ENCODE measurements at regions not wholly inside any gene's neighbourhood (a gene's known extent, or its start where the extent isn't known, plus 50 kb on each side); places are given as distances from the start of the nearest gene placed in this dataset.

- DNase-seq = no peak
Observed at GRCh38 chr9:2979957-2980610, 136.2 kb upstream of the PUM3 start.

GRCh38 chr9:2972475-2972874, 128.6 kb upstream of the PUM3 start:
- no peak for DNase-seq

GRCh38 chr9:2970864-2971263, 127.0 kb upstream of the PUM3 start:
- no peak for DNase-seq

GRCh38 chr9:2967766-2968165, 123.9 kb upstream of the PUM3 start:
- no peak for DNase-seq

- DNase-seq = no peak
Observed at GRCh38 chr9:2966565-2967300, 122.8 kb upstream of the PUM3 start.

GRCh38 chr9:2964470-2964869, 120.6 kb upstream of the PUM3 start:
- DNase-seq = no peak

- no peak for DNase-seq
Observed at GRCh38 chr9:2963307-2963706, 119.4 kb upstream of the PUM3 start.

- DNase-seq = no peak
Observed at GRCh38 chr9:2962471-2963172, 118.7 kb upstream of the PUM3 start.

- DNase-seq = no peak
Observed at GRCh38 chr9:2958219-2958618, 114.3 kb upstream of the PUM3 start.

- no peak for DNase-seq
Observed at GRCh38 chr9:2957656-2958200, 113.8 kb upstream of the PUM3 start.

GRCh38 chr9:2955575-2955974, 111.7 kb upstream of the PUM3 start:
- no peak for DNase-seq

GRCh38 chr9:2939368-2939767, 95.5 kb upstream of the PUM3 start:
- no peak for DNase-seq

GRCh38 chr9:2936221-2936620, 92.3 kb upstream of the PUM3 start:
- DNase-seq = no peak

GRCh38 chr9:2934883-2935282, 91.0 kb upstream of the PUM3 start:
- DNase-seq = no peak

GRCh38 chr9:2934241-2934650, 90.4 kb upstream of the PUM3 start:
- no peak for DNase-seq

- no peak for DNase-seq
Observed at GRCh38 chr9:2933165-2934095, 89.5 kb upstream of the PUM3 start.

- no peak for DNase-seq
Observed at GRCh38 chr9:2928411-2928810, 84.5 kb upstream of the PUM3 start.

- DNase-seq = no peak
Observed at GRCh38 chr9:2925016-2925415, 81.1 kb upstream of the PUM3 start.

- DNase-seq = no peak
Observed at GRCh38 chr9:2924380-2924768, 80.5 kb upstream of the PUM3 start.

- peak; percentile 1 for DNase-seq
Observed at GRCh38 chr9:2923766-2924379, 80.0 kb upstream of the PUM3 start.

- DNase-seq = no peak
Observed at GRCh38 chr9:2919347-2919746, 75.5 kb upstream of the PUM3 start.

GRCh38 chr9:2916382-2916985, 72.6 kb upstream of the PUM3 start:
- no peak for DNase-seq
